SK-N-SH treated with all-trans-retinoic acid at 6 μM for 48 hours (cell line): ENCODE measurements at regions not wholly inside any gene's neighbourhood (a gene's known extent, or its start where the extent isn't known, plus 50 kb on each side); places are given as distances from the start of the nearest gene placed in this dataset.

Experiments used
- ATAC-seq: fragments of 200-7000 bp; cut with Tn5 transposase; 3 replicates; pipeline ENCODE4 v1.9.1; 2020; ENCODE audit warnings: mild to moderate bottlenecking, moderate library complexity
- ARNTL ChIP-seq: fragments of 450-650 bp; formaldehyde crosslinking; IDR thresholded peaks from 2 replicates; pipeline ENCODE4 v1.5.0; 2020; ENCODE audit warnings: low read depth, mild to moderate bottlenecking, moderate library complexity, borderline replicate concordance
- BACH2 ChIP-seq: fragments of 250-450 bp; sonication (Bioruptor Pico); IDR thresholded peaks from 2 replicates; pipeline ENCODE4 v1.9.0; 2021; ENCODE audit warnings: mild to moderate bottlenecking, borderline replicate concordance
- CSDC2 ChIP-seq: fragments of 250-450 bp; sonication (Bioruptor Pico); IDR thresholded peaks from 2 replicates; pipeline ENCODE4 v1.5.0; 2020; ENCODE audit warnings: mild to moderate bottlenecking, moderate library complexity
- CSRNP3 ChIP-seq: fragments of 250-450 bp; sonication (Bioruptor Pico); IDR thresholded peaks from 2 replicates; pipeline ENCODE4 v1.5.1; 2021; ENCODE audit warnings: mild to moderate bottlenecking, moderate library complexity
- ESRRG ChIP-seq: fragments of 250-450 bp; sonication (Bioruptor Pico); IDR thresholded peaks from 2 replicates; pipeline ENCODE4 v1.6.1; 2021; ENCODE audit warnings: mild to moderate bottlenecking
- ISL1 ChIP-seq: fragments of 250-450 bp; sonication (Bioruptor Pico); IDR thresholded peaks from 2 replicates; pipeline ENCODE4 v2.1.2; 2022; ENCODE audit warnings: mild to moderate bottlenecking, moderate library complexity
- OSR1 ChIP-seq: fragments of 250-450 bp; sonication (Bioruptor Pico); IDR thresholded peaks from 2 replicates; pipeline ENCODE4 v1.8.0; 2022; ENCODE audit warnings: moderate library complexity, mild to moderate bottlenecking, inconsistent platforms
- PPARA ChIP-seq: fragments of 250-450 bp; sonication (Bioruptor Pico); IDR thresholded peaks from 2 replicates; pipeline ENCODE4 v1.5.0; 2020; ENCODE audit warnings: mild to moderate bottlenecking, borderline replicate concordance
- RARB ChIP-seq: fragments of 250-450 bp; sonication (Bioruptor Pico); IDR thresholded peaks from 2 replicates; pipeline ENCODE4 v1.8.0; 2021; ENCODE audit warnings: mild to moderate bottlenecking, moderate library complexity
- SNAI2 ChIP-seq: fragments of 250-450 bp; sonication (Bioruptor Pico); IDR thresholded peaks from 2 replicates; pipeline ENCODE4 v1.5.0; 2020; ENCODE audit warnings: mild to moderate bottlenecking, moderate library complexity
- TCF4 ChIP-seq: fragments of 250-450 bp; sonication (Bioruptor Pico); IDR thresholded peaks from 2 replicates; pipeline ENCODE4 v1.8.0; 2021; ENCODE audit warnings: mild to moderate bottlenecking, moderate library complexity, borderline replicate concordance
- TOX ChIP-seq: fragments of 250-450 bp; sonication (Bioruptor Pico); IDR thresholded peaks from 2 replicates; pipeline ENCODE4 v1.8.0; 2021; ENCODE audit warnings: mild to moderate bottlenecking, moderate library complexity, borderline replicate concordance
- ZC3H10 ChIP-seq: fragments of 250-450 bp; sonication (Bioruptor Pico); IDR thresholded peaks from 2 replicates; pipeline ENCODE4 v1.5.1; 2021; ENCODE audit warnings: mild to moderate bottlenecking, moderate library complexity
- ZFP3 ChIP-seq: fragments of 250-450 bp; sonication (Bioruptor Pico); IDR thresholded peaks from 2 replicates; pipeline ENCODE4 v1.5.0; 2020; ENCODE audit warnings: mild to moderate bottlenecking, moderate library complexity
- ZFP30 ChIP-seq: fragments of 450-650 bp; formaldehyde crosslinking; IDR thresholded peaks from 2 replicates; pipeline ENCODE4 v1.5.0; 2022; ENCODE audit warnings: mild to moderate bottlenecking, moderate library complexity
- ZNF70 ChIP-seq: fragments of 450-650 bp; formaldehyde crosslinking; IDR thresholded peaks from 2 replicates; pipeline ENCODE4 v1.5.0; 2020; ENCODE audit warnings: mild to moderate bottlenecking, moderate library complexity
- ZNF8 ChIP-seq: fragments of 450-650 bp; formaldehyde crosslinking; IDR thresholded peaks from 2 replicates; pipeline ENCODE4 v1.5.0; 2020; ENCODE audit warnings: mild to moderate bottlenecking, moderate library complexity
- TF ChIP-seq, protein P1 (sequence below): fragments of 250-450 bp; sonication (Bioruptor Pico); IDR thresholded peaks from 2 replicates; pipeline ENCODE4 v1.8.0; 2021; ENCODE audit warnings: low read depth, mild to moderate bottlenecking, moderate library complexity, borderline replicate concordance
- TF ChIP-seq, protein P2 (sequence below): fragments of 250-450 bp; sonication (Bioruptor Pico); IDR thresholded peaks from 2 replicates; pipeline ENCODE4 v1.8.0; 2020; ENCODE audit warnings: mild to moderate bottlenecking, moderate library complexity, borderline replicate concordance
- TF ChIP-seq, protein P3 (sequence below): fragments of 250-450 bp; sonication (Bioruptor Pico); IDR thresholded peaks from 2 replicates; pipeline ENCODE4 v1.5.0; 2020; ENCODE audit warnings: mild to moderate bottlenecking, moderate library complexity
- TF ChIP-seq, protein P4 (sequence below): fragments of 250-450 bp; sonication (Bioruptor Pico); IDR thresholded peaks from 2 replicates; pipeline ENCODE4 v1.5.1; 2020; ENCODE audit warnings: low read depth, mild to moderate bottlenecking, moderate library complexity

- TF ChIP-seq, protein P1, sequence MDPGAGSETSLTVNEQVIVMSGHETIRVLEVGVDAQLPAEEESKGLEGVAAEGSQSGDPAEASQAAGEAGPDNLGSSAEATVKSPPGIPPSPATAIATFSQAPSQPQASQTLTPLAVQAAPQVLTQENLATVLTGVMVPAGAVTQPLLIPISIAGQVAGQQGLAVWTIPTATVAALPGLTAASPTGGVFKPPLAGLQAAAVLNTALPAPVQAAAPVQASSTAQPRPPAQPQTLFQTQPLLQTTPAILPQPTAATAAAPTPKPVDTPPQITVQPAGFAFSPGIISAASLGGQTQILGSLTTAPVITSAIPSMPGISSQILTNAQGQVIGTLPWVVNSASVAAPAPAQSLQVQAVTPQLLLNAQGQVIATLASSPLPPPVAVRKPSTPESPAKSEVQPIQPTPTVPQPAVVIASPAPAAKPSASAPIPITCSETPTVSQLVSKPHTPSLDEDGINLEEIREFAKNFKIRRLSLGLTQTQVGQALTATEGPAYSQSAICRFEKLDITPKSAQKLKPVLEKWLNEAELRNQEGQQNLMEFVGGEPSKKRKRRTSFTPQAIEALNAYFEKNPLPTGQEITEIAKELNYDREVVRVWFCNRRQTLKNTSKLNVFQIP (CRISPR knock-in tag), result no peak
- TF ChIP-seq ZFP30 (CRISPR knock-in tag), result no peak
- TF ChIP-seq SNAI2 (CRISPR knock-in tag), result no peak
- no peak for TF ChIP-seq PPARA (CRISPR knock-in tag)
- no peak for TF ChIP-seq OSR1 (CRISPR knock-in tag)
Observed at GRCh38 chr10:2280713-2281300, 543.5 kb upstream of the ADARB2 start (continued).

GRCh38 chr10:2279711-2280110 lies 542.4 kb upstream of the ADARB2 start:
- no peak for ATAC-seq
- no peak for TF ChIP-seq CSDC2
- no peak for TF ChIP-seq TCF4 (CRISPR knock-in tag)
- TF ChIP-seq CSRNP3 (CRISPR knock-in tag), result no peak
- TF ChIP-seq ZFP3 (CRISPR knock-in tag), result no peak
- TF ChIP-seq ARNTL (CRISPR knock-in tag), result no peak
- TF ChIP-seq RARB (CRISPR knock-in tag), result no peak
- TF ChIP-seq BACH2 (CRISPR knock-in tag), result no peak
- TF ChIP-seq, protein P2, sequence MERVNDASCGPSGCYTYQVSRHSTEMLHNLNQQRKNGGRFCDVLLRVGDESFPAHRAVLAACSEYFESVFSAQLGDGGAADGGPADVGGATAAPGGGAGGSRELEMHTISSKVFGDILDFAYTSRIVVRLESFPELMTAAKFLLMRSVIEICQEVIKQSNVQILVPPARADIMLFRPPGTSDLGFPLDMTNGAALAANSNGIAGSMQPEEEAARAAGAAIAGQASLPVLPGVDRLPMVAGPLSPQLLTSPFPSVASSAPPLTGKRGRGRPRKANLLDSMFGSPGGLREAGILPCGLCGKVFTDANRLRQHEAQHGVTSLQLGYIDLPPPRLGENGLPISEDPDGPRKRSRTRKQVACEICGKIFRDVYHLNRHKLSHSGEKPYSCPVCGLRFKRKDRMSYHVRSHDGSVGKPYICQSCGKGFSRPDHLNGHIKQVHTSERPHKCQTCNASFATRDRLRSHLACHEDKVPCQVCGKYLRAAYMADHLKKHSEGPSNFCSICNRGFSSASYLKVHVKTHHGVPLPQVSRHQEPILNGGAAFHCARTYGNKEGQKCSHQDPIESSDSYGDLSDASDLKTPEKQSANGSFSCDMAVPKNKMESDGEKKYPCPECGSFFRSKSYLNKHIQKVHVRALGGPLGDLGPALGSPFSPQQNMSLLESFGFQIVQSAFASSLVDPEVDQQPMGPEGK (CRISPR knock-in tag), result no peak
- TF ChIP-seq PPARA (CRISPR knock-in tag), result no peak
- TF ChIP-seq SNAI2 (CRISPR knock-in tag), result no peak
- TF ChIP-seq, protein P1 (CRISPR knock-in tag), result no peak
- no peak for TF ChIP-seq ZNF8 (CRISPR knock-in tag)
- no peak for TF ChIP-seq ZFP30 (CRISPR knock-in tag)
- TF ChIP-seq ZNF70 (CRISPR knock-in tag), result no peak
- TF ChIP-seq, protein P3, sequence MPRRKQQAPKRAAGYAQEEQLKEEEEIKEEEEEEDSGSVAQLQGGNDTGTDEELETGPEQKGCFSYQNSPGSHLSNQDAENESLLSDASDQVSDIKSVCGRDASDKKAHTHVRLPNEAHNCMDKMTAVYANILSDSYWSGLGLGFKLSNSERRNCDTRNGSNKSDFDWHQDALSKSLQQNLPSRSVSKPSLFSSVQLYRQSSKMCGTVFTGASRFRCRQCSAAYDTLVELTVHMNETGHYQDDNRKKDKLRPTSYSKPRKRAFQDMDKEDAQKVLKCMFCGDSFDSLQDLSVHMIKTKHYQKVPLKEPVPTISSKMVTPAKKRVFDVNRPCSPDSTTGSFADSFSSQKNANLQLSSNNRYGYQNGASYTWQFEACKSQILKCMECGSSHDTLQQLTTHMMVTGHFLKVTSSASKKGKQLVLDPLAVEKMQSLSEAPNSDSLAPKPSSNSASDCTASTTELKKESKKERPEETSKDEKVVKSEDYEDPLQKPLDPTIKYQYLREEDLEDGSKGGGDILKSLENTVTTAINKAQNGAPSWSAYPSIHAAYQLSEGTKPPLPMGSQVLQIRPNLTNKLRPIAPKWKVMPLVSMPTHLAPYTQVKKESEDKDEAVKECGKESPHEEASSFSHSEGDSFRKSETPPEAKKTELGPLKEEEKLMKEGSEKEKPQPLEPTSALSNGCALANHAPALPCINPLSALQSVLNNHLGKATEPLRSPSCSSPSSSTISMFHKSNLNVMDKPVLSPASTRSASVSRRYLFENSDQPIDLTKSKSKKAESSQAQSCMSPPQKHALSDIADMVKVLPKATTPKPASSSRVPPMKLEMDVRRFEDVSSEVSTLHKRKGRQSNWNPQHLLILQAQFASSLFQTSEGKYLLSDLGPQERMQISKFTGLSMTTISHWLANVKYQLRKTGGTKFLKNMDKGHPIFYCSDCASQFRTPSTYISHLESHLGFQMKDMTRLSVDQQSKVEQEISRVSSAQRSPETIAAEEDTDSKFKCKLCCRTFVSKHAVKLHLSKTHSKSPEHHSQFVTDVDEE (CRISPR knock-in tag), result no peak
- no peak for TF ChIP-seq ISL1 (CRISPR knock-in tag)
- no peak for TF ChIP-seq ZC3H10
- TF ChIP-seq, protein P4, sequence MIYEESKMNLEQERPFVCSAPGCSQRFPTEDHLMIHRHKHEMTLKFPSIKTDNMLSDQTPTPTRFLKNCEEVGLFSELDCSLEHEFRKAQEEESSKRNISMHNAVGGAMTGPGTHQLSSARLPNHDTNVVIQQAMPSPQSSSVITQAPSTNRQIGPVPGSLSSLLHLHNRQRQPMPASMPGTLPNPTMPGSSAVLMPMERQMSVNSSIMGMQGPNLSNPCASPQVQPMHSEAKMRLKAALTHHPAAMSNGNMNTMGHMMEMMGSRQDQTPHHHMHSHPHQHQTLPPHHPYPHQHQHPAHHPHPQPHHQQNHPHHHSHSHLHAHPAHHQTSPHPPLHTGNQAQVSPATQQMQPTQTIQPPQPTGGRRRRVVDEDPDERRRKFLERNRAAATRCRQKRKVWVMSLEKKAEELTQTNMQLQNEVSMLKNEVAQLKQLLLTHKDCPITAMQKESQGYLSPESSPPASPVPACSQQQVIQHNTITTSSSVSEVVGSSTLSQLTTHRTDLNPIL, result no peak

DNA sequence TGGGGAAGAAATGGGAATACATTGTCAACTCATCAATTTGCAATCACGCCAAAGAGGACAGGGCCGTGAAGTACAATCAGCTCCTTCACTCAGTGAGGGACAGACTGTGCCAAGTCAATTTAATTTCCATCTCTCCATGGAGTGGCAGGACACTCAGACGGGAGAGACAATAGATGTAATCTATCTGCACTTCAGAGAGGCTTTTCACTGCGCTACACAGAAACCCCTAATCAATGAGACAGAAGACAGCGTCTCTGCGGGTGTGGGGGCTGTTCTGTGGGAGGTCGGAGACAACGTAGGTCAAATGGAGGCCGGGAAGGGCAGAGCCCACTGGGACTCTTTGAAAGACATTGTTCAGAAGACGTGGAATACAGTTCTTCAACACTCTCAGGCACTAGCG lies 541.0 kb upstream of the ADARB2 start:
- ATAC-seq, result no peak
- TF ChIP-seq OSR1 (CRISPR knock-in tag), result no peak
- no peak for TF ChIP-seq ISL1 (CRISPR knock-in tag)
- no peak for TF ChIP-seq ESRRG (CRISPR knock-in tag)
- TF ChIP-seq RARB (CRISPR knock-in tag), result no peak
- no peak for TF ChIP-seq SNAI2 (CRISPR knock-in tag)
- no peak for TF ChIP-seq ZC3H10
- TF ChIP-seq, protein P2 (CRISPR knock-in tag), result no peak
- no peak for TF ChIP-seq TCF4 (CRISPR knock-in tag)
- TF ChIP-seq TOX (CRISPR knock-in tag), result no peak
- TF ChIP-seq ZFP3 (CRISPR knock-in tag), result no peak
- TF ChIP-seq, protein P3 (CRISPR knock-in tag), result no peak
